ENCODE measurements at regions not wholly inside any gene's neighbourhood (a gene's known extent, or its start where the extent isn't known, plus 50 kb on each side); places are given as distances from the start of the nearest gene placed in this dataset.

DNA sequence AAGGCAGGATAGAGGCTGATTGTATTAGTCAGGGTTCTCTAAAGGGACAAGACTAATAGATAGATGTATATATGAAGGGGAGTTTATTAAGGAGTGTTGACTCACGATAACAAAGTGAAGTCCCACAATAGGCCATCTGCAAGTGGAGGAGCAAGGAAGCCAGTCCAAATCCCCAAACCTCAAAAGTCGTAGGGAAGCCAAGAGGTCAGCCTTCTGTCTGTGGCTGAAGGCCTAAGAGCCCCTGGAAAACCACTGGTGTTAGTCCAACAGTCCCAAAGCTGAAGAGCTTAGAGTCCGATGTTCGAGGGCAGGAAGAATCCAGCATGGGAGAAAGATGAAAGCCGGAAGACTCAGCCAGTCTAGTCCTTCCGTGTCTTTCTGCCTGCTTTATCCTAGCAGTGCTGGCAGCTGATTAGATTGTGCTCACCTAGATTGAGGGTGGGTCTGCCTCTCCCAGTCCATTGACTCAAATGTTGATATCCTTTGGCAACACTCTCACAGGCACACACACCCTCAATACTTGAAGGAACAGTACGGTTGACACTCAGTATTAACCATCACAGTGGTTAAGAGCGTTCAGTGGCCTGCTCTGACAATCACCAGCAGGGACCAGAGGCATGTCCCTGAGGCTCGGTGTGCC lies 135.6 kb downstream of the CSNK2A3 start:
- no peaks in the 10 kb centered on the region for H3K9me3 ChIP-seq (ENCODE audit: control insufficient read depth in 4 of 4, insufficient read depth in 3 of 4, low read length in 3 of 4)
- no peaks in the 10 kb centered on the region for H3K36me3 ChIP-seq (ENCODE audit: control insufficient read depth in 4 of 4, insufficient read depth in 4 of 4, low read length in 4 of 4)
- no peak overlapping the region for H3K4me3 ChIP-seq
- H3K9ac ChIP-seq (ENCODE audit: insufficient read depth in 1 of 2, low read length in 2 of 2) = no peak overlapping the region
- no peak for DNase-seq
- no peak for TF ChIP-seq CTCF (IDR thresholded peaks at IDR 0.05; ENCODE audit: control extremely low read depth, extremely low read depth)
- WGBS, 2 donors = 96% methylated on average over 9 of the region's 9 CpGs
- ATAC-seq (ENCODE audit: insufficient read depth, low FRiP score) = no peak
- no peak overlapping the region for H3K27ac ChIP-seq (ENCODE audit: low read depth in 1 of 2, low read length in 1 of 2)
- no peaks in the 10 kb centered on the region for H3K27me3 ChIP-seq (ENCODE audit: control insufficient read depth in 3 of 3, insufficient read depth in 3 of 3, low read length in 2 of 3)
- H3K4me1 ChIP-seq (ENCODE audit: control insufficient read depth in 5 of 5, insufficient read depth in 5 of 5, low read length in 5 of 5) = peaks cover 0 to 3% (median 0%) of the 10 kb centered on the region in 5 donors

- Histone ChIP-seq H3K9me3 (ENCODE audit: control insufficient read depth in 4 of 4, insufficient read depth in 3 of 4, low read length in 3 of 4) (no peaks in the 10 kb centered on the region), H3K9ac (ENCODE audit: insufficient read depth in 1 of 2, low read length in 2 of 2) (no peak overlapping the region), H3K27ac (ENCODE audit: low read depth in 1 of 2, low read length in 1 of 2) (no peak overlapping the region), H3K36me3 (ENCODE audit: control insufficient read depth in 4 of 4, insufficient read depth in 4 of 4, low read length in 4 of 4) (no peaks in the 10 kb centered on the region), H3K27me3 (ENCODE audit: control insufficient read depth in 3 of 3, insufficient read depth in 3 of 3, low read length in 2 of 3) (no peaks in the 10 kb centered on the region), H3K4me3 (no peak overlapping the region), H3K4me1 (ENCODE audit: control insufficient read depth in 5 of 5, insufficient read depth in 5 of 5, low read length in 5 of 5) (peaks cover 0 to 5% (median 4%) of the 10 kb centered on the region in 5 donors)
- 85 to 91% methylated on average over 3 of the region's 3 CpGs for WGBS, 2 donors
- DNase-seq (peak; percentile 36 to 73 (median 63)), ATAC-seq (ENCODE audit: insufficient read depth, low FRiP score) (no peak)
- TF ChIP-seq CTCF (IDR thresholded peaks at IDR 0.05; ENCODE audit: control extremely low read depth, extremely low read depth) = no peak
Measured at GRCh38 chr11:11215944-11216343, 137.1 kb downstream of the CSNK2A3 start.

DNA sequence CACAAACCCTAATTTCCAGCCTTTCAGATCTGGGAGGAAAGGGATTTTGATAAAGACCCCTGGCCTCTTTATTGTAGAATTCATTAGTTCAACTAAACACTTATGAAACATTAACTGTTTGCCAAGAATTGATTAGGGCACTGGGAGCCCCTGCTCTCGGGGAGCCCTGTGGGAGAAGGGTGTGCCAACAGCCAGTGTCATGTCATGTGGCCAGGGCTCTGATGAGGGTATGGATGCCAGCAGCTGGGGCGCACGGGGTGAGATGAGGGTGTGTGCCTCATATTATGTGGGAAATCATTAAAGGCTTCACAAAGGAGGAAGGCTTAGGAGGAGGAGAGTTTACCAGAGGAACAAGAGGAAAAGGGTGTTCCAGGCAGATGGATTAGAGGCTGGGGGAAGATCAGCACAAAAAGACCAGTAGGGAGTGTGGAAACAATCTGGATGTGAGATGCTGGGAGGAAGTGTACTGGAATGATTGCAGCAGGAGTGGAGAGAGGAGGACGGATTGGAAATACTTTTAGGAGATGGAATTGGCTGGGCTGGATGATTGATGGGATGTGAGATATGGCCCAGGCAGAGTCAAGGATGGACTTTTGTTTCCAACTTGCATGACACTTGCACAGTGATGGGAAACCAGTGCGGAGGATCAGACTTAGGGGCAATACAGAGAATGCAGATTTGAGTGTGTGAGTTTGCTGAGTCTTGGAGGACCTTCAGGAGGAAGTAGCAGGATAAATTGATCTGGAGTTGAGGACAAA lies 137.8 kb downstream of the CSNK2A3 start:
- ATAC-seq (ENCODE audit: insufficient read depth, low FRiP score) = no peak
- Histone ChIP-seq H3K4me3 (no peak overlapping the region), H3K9ac (ENCODE audit: insufficient read depth in 1 of 2, low read length in 2 of 2) (no peak overlapping the region), H3K36me3 (ENCODE audit: control insufficient read depth in 4 of 4, insufficient read depth in 4 of 4, low read length in 4 of 4) (no peaks in the 10 kb centered on the region), H3K9me3 (ENCODE audit: control insufficient read depth in 4 of 4, insufficient read depth in 3 of 4, low read length in 3 of 4) (no peaks in the 10 kb centered on the region), H3K27me3 (ENCODE audit: control insufficient read depth in 3 of 3, insufficient read depth in 3 of 3, low read length in 2 of 3) (no peaks in the 10 kb centered on the region), H3K4me1 (ENCODE audit: control insufficient read depth in 5 of 5, insufficient read depth in 5 of 5, low read length in 5 of 5) (peaks cover 0 to 5% (median 4%) of the 10 kb centered on the region in 5 donors), H3K27ac (ENCODE audit: low read depth in 1 of 2, low read length in 1 of 2) (no peak overlapping the region)
- DNase-seq = no peak
- TF ChIP-seq CTCF (IDR thresholded peaks at IDR 0.05; ENCODE audit: control extremely low read depth, extremely low read depth) = no peak
- 81 to 88% methylated on average over 5 of the region's 5 CpGs for WGBS, 2 donors

Measured in lung (tissue), 11 donors.